BJ (cell line): ENCODE measurements at regions not wholly inside any gene's neighbourhood (a gene's known extent, or its start where the extent isn't known, plus 50 kb on each side); places are given as distances from the start of the nearest gene placed in this dataset.

Experiments
- CTCF ChIA-PET: fragments of 350-600 bp; formaldehyde crosslinking; extraction: SDS; loops from one replicate; lab custom pipeline; 2021; ENCODE audit warnings: antibody characterized with exemption, inconsistent platforms; lab: Yijun Ruan, JAX
- POLR2A ChIA-PET: fragments of 300-600 bp; sonication (Branson Sonifier 250); formaldehyde crosslinking; extraction: SDS; loops from one replicate; lab custom pipeline; 2021; ENCODE audit warnings: antibody characterized with exemption; lab: Charles Lee
- DNase-seq: peaks from one replicate; pipeline ENCODE4 v3.0.0-alpha.2; 2011; ENCODE audit warnings: low read depth
- H3K27me3 ChIP-seq: 2 replicates; pipeline ENCODE4 v1.6.0; 2011; ENCODE audit warnings: low read length; ENCODE audit not compliant: control insufficient read depth, insufficient read depth
- H3K36me3 ChIP-seq: 2 replicates; pipeline ENCODE4 v1.5.1; 2011; ENCODE audit warnings: low read length; ENCODE audit not compliant: control insufficient read depth, insufficient read depth
- H3K4me3 ChIP-seq: 2 replicates; pipeline ENCODE4 v1.5.1; 2011; ENCODE audit warnings: low read depth, mild to moderate bottlenecking, control low read depth, low read length
- TF ChIP-seq, protein P1 (sequence below): IDR thresholded peaks from 2 replicates; pipeline ENCODE4 v1.5.1; 2011; ENCODE audit warnings: low read depth, mild to moderate bottlenecking, control low read depth, inconsistent platforms, low read length, moderate library complexity; ENCODE audit not compliant: insufficient read depth

DNA sequence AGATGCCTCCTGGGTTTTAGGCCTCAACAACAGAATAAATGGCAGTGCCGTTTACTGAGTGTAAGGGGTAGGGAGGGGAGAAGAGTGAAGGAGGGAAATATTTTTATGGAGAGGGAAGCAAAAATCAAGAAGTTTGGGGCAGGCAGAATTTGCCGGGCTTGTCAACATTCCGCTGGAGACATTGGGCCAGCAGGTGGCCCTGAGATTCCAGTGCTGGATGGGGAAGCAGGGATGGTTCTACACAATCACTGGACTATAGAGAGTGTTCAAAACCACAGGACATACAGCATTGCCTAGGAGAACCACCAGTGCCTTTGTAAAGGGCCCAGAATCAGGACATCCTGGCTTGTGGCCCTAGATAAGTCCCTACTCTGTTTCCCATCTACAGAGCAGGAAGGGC, 598.6 kb upstream of the MGMT start:
- CTCF ChIA-PET, result no interaction called here
- TF ChIP-seq, protein P1, sequence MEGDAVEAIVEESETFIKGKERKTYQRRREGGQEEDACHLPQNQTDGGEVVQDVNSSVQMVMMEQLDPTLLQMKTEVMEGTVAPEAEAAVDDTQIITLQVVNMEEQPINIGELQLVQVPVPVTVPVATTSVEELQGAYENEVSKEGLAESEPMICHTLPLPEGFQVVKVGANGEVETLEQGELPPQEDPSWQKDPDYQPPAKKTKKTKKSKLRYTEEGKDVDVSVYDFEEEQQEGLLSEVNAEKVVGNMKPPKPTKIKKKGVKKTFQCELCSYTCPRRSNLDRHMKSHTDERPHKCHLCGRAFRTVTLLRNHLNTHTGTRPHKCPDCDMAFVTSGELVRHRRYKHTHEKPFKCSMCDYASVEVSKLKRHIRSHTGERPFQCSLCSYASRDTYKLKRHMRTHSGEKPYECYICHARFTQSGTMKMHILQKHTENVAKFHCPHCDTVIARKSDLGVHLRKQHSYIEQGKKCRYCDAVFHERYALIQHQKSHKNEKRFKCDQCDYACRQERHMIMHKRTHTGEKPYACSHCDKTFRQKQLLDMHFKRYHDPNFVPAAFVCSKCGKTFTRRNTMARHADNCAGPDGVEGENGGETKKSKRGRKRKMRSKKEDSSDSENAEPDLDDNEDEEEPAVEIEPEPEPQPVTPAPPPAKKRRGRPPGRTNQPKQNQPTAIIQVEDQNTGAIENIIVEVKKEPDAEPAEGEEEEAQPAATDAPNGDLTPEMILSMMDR, result no peak
- POLR2A ChIA-PET, result no interaction called here
- H3K4me3 ChIP-seq, result no peak overlapping the region
- H3K27me3 ChIP-seq, result no peaks in the 10 kb centered on the region
- no peaks in the 10 kb centered on the region for H3K36me3 ChIP-seq
- DNase-seq, result no peak

DNA sequence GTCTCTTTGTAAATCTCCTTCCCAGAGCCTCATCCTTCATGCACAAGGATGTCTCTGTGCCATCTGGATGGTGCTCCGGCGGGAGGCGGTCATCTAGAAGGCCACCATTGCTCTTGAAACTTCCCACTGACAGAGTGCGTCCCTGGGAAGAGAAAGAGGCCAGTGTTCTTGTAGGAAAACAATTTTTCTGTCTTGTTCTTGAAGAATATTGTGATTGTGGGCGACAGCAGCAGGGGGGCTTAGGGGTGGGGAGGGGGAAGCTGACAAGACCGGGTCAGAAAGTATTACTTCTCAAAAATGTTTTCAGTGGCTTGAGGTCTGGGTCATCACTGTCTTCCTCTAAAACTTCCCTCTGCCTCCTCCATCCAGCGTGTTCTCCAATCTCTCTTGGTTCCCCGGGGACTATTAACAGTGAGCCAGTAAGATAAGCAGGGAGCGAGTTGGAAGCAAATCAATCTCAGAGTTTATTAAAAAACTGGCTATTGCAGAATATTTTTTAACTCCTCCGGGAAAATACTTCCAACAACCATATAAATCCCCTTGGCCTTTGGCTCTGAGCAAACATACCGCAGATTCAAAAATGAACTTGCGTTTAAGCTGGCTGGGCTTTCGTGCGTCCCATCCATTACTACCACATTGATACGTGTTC, 597.8 kb upstream of the MGMT start:
- Histone ChIP-seq H3K4me3 (no peak overlapping the region), H3K27me3 (no peaks in the 10 kb centered on the region), H3K36me3 (no peaks in the 10 kb centered on the region)
- no peak for DNase-seq
- TF ChIP-seq, protein P1, result no peak
- ChIA-PET CTCF (no interaction called here), POLR2A (no interaction called here)

DNA sequence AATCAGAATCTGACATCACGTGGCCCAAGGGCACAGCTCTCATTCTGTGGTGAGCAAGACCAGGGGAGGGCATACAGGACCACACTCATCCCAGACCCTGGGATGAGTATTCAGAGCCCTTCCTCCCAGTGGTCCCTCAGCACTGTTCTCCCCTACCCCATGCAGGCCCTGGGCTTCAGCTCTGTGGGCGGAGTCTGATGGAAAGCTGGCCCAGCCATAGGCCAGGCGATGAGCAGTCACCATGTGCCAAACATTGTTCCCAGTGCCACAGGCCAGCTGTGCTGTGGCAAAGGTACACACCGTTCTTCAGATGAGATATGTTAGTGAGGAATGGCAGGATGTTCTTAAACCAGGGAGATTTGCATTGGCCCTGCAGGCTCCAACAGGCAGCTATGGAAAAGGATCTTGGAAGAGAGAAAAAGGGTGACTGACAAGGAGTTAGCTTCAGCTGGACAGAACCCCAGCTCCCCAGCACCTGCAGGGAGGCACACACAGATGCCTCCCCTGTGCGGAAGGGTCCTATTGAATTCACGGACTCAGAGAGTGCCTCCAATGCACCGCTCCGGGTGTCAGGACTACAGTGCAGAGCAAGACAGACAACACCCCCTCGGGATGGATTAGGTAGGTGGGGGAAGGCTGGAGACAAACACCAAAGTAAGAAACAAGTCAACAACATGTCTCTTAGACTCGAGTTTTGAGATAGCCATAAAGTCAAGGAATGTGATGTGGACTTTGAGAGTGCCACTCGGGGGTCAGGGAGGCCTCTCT, 596.0 kb upstream of the MGMT start:
- no peak for DNase-seq
- ChIA-PET CTCF (no interaction called here), POLR2A (no interaction called here)
- Histone ChIP-seq H3K27me3 (no peaks in the 10 kb centered on the region), H3K4me3 (no peak overlapping the region), H3K36me3 (no peaks in the 10 kb centered on the region)
- TF ChIP-seq, protein P1, result no peak

DNA sequence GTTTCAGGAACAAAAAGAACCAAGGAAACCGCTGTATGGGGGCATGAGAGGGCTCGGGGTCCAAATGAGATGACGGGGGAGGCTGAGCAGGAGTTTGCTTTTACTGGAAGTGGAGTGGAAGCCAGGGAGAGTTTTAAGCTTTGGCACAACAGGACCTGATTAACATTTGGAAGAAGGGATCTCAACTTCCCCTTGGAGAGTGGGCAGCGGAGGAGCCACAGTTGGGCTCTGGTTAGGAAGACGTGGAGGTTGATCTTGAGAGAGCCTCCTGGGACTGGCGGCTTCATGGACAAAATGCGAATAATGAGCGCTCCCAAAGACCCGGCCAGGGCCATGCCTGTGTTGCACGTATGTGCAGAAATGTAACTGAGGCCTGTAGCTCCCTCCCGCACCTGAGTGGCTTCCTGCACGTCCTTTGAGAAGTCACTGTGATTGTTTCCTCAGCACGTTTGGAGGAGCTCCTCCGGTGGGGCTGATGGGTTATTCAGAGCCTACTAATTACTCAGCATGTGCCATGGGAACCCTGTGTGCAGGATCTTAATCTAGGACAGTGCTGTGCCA, 595.3 kb upstream of the MGMT start:
- CTCF ChIA-PET, result no interaction called here
- no peak for DNase-seq
- POLR2A ChIA-PET, result no interaction called here

DNA sequence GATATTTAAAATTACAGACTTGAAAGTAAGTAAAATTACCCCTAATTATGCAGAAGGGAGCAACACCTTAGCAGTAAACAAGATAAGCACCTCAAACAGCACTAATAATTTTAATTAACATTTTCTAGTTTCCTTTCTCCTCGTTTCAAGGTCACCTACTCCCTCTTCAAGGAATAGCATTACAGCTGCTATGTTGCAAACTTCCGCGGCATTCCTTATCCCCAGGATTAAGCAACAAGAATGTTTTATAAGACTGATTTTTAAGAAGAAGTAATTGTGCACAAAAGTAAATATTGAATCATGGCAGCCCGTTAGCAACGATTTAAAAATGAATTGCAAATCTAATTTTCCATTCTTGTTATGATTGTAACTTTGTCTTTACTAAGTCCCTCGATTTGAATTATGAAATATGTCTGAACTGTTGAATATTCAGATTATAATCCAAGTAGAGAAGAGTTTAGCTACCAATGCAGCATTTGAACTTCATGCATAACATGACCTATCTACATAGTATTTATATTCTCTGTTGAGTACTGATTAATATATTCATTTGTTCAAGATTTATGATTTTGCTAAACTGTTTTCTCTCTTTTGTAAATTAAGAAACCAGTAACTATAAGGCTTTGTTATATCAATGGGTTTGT, 593.5 kb upstream of the MGMT start:
- Histone ChIP-seq H3K4me3 (no peak overlapping the region), H3K27me3 (no peaks in the 10 kb centered on the region), H3K36me3 (no peaks in the 10 kb centered on the region)
- ChIA-PET CTCF (no interaction called here), POLR2A (no interaction called here)
- TF ChIP-seq, protein P1, result no peak
- DNase-seq, result no peak

More for the DNA sequence above, 595.3 kb upstream of the MGMT start:
- no peaks in the 10 kb centered on the region for H3K36me3 ChIP-seq
- H3K4me3 ChIP-seq, result no peak overlapping the region
- H3K27me3 ChIP-seq, result no peaks in the 10 kb centered on the region
- TF ChIP-seq, protein P1, result no peak
